22Rv1 (cell line): ENCODE measurements at regions not wholly inside any gene's neighbourhood (a gene's known extent, or its start where the extent isn't known, plus 50 kb on each side); places are given as distances from the start of the nearest gene placed in this dataset.

Source experiments
- ZFX ChIP-seq: fragments of 450-650 bp; IDR thresholded peaks from 2 replicates; pipeline ENCODE4 v1.6.1; 2017; ENCODE audit warnings: antibody characterized with exemption, borderline replicate concordance
- TF ChIP-seq, protein P1 (sequence below): fragments of 450-650 bp; IDR thresholded peaks from 2 replicates; pipeline ENCODE4 v1.5.1; 2017; ENCODE audit warnings: mild to moderate bottlenecking

GRCh38 chr11:119891055-119891768, 162.2 kb upstream of the NECTIN1 start:
- TF ChIP-seq, protein P1, sequence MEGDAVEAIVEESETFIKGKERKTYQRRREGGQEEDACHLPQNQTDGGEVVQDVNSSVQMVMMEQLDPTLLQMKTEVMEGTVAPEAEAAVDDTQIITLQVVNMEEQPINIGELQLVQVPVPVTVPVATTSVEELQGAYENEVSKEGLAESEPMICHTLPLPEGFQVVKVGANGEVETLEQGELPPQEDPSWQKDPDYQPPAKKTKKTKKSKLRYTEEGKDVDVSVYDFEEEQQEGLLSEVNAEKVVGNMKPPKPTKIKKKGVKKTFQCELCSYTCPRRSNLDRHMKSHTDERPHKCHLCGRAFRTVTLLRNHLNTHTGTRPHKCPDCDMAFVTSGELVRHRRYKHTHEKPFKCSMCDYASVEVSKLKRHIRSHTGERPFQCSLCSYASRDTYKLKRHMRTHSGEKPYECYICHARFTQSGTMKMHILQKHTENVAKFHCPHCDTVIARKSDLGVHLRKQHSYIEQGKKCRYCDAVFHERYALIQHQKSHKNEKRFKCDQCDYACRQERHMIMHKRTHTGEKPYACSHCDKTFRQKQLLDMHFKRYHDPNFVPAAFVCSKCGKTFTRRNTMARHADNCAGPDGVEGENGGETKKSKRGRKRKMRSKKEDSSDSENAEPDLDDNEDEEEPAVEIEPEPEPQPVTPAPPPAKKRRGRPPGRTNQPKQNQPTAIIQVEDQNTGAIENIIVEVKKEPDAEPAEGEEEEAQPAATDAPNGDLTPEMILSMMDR: no peak
- TF ChIP-seq ZFX: no peak
